Peyer's patch (tissue), 4 donors: ENCODE measurements at regions not wholly inside any gene's neighbourhood (a gene's known extent, or its start where the extent isn't known, plus 50 kb on each side); places are given as distances from the start of the nearest gene placed in this dataset.

Source experiments
- POLR2A ChIP-seq, 2 donors: fragments of 450-650 bp; IDR thresholded peaks; one replicate each; pipeline ENCODE4 v1.5.1; 2017; ENCODE audit warnings: antibody characterized with exemption in 2 of 2, mild to moderate bottlenecking in 2 of 2, moderate library complexity in 2 of 2
- TF ChIP-seq, protein P1 (sequence below), 6 experiments: fragments of 450-650 bp in 4 of 6; fragments of 200-600 bp in 2 of 6; sonication (generic) in 1 of 6; IDR thresholded peaks; one replicate each; pipeline ENCODE4 v1.5.1; 2017 to 2019; ENCODE audit warnings: antibody characterized with exemption in 6 of 6, mild to moderate bottlenecking in 3 of 6, moderate library complexity in 1 of 6

- TF ChIP-seq POLR2A (IDR thresholded peaks at IDR 0.05), result no peak
- TF ChIP-seq, protein P1, sequence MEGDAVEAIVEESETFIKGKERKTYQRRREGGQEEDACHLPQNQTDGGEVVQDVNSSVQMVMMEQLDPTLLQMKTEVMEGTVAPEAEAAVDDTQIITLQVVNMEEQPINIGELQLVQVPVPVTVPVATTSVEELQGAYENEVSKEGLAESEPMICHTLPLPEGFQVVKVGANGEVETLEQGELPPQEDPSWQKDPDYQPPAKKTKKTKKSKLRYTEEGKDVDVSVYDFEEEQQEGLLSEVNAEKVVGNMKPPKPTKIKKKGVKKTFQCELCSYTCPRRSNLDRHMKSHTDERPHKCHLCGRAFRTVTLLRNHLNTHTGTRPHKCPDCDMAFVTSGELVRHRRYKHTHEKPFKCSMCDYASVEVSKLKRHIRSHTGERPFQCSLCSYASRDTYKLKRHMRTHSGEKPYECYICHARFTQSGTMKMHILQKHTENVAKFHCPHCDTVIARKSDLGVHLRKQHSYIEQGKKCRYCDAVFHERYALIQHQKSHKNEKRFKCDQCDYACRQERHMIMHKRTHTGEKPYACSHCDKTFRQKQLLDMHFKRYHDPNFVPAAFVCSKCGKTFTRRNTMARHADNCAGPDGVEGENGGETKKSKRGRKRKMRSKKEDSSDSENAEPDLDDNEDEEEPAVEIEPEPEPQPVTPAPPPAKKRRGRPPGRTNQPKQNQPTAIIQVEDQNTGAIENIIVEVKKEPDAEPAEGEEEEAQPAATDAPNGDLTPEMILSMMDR (IDR thresholded peaks at IDR 0.05), result no peak
Observed at GRCh38 chr19:28437390-28438346, 775.3 kb downstream of the UQCRFS1 start.
